22Rv1 (cell line): ENCODE measurements at regions not wholly inside any gene's neighbourhood (a gene's known extent, or its start where the extent isn't known, plus 50 kb on each side); places are given as distances from the start of the nearest gene placed in this dataset.
"Not testable (repeated sequence)": the region's sequence is repeated elsewhere in the genome, so short reads cannot be mapped to it uniquely, and the experiment has no call there.

ENCODE experiments used
- CTCF ChIP-seq: fragments of 450-650 bp; IDR thresholded peaks from 2 replicates; pipeline ENCODE4 v1.5.1; 2017; ENCODE audit warnings: mild to moderate bottlenecking
- ZFX ChIP-seq: fragments of 450-650 bp; IDR thresholded peaks from 2 replicates; pipeline ENCODE4 v1.6.1; 2017; ENCODE audit warnings: antibody characterized with exemption, borderline replicate concordance

- not testable (repeated sequence) for TF ChIP-seq CTCF, ZFX
These were observed 173.5 kb upstream of the OSBPL11 start for GRCh38 chr3:125768821-125769220.
